LNCAP (cell line): ENCODE measurements at regions not wholly inside any gene's neighbourhood (a gene's known extent, or its start where the extent isn't known, plus 50 kb on each side); places are given as distances from the start of the nearest gene placed in this dataset.

Experiments
- CTCF ChIP-seq: fragments of 450-650 bp; IDR thresholded peaks from 2 replicates; pipeline ENCODE4 v1.5.1; 2017; ENCODE audit warnings: mild to moderate bottlenecking

GRCh38 chr14:51473808-51474565 lies 177.7 kb upstream of the FRMD6 start:
- TF ChIP-seq CTCF = no peak

- TF ChIP-seq CTCF = no peak
These were observed 176.9 kb upstream of the FRMD6 start for GRCh38 chr14:51474854-51475253.

GRCh38 chr14:51478175-51478621 lies 173.5 kb upstream of the FRMD6 start:
- no peak for TF ChIP-seq CTCF

GRCh38 chr14:51479584-51480325 lies 172.0 kb upstream of the FRMD6 start:
- TF ChIP-seq CTCF = no peak

GRCh38 chr14:51481643-51482042 lies 170.1 kb upstream of the FRMD6 start:
- no peak for TF ChIP-seq CTCF

GRCh38 chr14:51482102-51482501 lies 169.6 kb upstream of the FRMD6 start:
- TF ChIP-seq CTCF = no peak

GRCh38 chr14:51484485-51484884 lies 167.2 kb upstream of the FRMD6 start:
- TF ChIP-seq CTCF = no peak
